ENCODE measurements at regions not wholly inside any gene's neighbourhood (a gene's known extent, or its start where the extent isn't known, plus 50 kb on each side); places are given as distances from the start of the nearest gene placed in this dataset.

GRCh38 chr5:155342956-155343355, 329.4 kb downstream of the KIF4B start:
- no peak for DNase-seq (ENCODE audit: low spot score)

DNA sequence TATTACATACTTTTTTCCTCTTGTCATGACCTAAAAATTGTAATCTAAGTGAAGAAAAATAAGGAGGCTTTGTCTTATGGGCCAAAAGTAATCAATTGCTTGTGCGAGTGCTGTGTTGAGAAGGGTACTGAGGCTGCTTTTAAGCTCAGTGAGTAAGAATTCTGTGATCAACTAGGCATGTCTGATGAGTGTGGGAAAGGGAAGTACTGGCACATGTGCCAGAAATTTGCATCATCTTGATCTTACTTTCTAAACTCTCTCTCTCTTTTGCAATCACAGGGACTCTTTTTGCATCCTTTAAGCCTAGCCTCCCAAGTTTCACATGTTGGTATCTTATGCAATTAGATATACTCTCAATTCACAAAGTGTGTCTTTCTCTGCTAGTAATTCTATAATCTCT, 329.9 kb downstream of the KIF4B start:
- H3K36me3 ChIP-seq (ENCODE audit: control insufficient read depth in 4 of 4, insufficient read depth in 3 of 4, low read depth in 1 of 4, low read length in 3 of 4): no peaks in the 10 kb centered on the region
- H3K27me3 ChIP-seq (ENCODE audit: control insufficient read depth in 4 of 4, insufficient read depth in 4 of 4, low read length in 3 of 4): no peaks in the 10 kb centered on the region
- no peak for DNase-seq (ENCODE audit: low spot score)
- H3K9ac ChIP-seq (ENCODE audit: low read depth in 1 of 2, low read length in 2 of 2): no peak overlapping the region
- TF ChIP-seq, protein P1, sequence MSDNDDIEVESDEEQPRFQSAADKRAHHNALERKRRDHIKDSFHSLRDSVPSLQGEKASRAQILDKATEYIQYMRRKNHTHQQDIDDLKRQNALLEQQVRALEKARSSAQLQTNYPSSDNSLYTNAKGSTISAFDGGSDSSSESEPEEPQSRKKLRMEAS (IDR thresholded peaks at IDR 0.05): no peak
- TF ChIP-seq FOXA1 (IDR thresholded peaks at IDR 0.05) (no peak), REST (IDR thresholded peaks at IDR 0.05) (no peak), EGR1 (IDR thresholded peaks at IDR 0.05; ENCODE audit: low read depth in 2 of 2) (no peak), HNF4G (IDR thresholded peaks at IDR 0.05) (no peak), RXRA (IDR thresholded peaks at IDR 0.05) (no peak), YY1 (IDR thresholded peaks at IDR 0.05) (no peak), JUND (IDR thresholded peaks at IDR 0.05) (no peak), HNF4A (conservative IDR thresholded peaks at IDR 0.05) (no peak), NR2F2 (IDR thresholded peaks at IDR 0.05) (no peak), FOXA2 (IDR thresholded peaks at IDR 0.05) (no peak), RAD21 (IDR thresholded peaks at IDR 0.05) (no peak), GABPA (IDR thresholded peaks at IDR 0.05 in 1 of 2, conservative IDR thresholded peaks at IDR 0.05 in 1 of 2) (no peak), TAF1 (conservative IDR thresholded peaks at IDR 0.05) (no peak), SP1 (IDR thresholded peaks at IDR 0.05) (no peak)
- TF ChIP-seq, protein P2, sequence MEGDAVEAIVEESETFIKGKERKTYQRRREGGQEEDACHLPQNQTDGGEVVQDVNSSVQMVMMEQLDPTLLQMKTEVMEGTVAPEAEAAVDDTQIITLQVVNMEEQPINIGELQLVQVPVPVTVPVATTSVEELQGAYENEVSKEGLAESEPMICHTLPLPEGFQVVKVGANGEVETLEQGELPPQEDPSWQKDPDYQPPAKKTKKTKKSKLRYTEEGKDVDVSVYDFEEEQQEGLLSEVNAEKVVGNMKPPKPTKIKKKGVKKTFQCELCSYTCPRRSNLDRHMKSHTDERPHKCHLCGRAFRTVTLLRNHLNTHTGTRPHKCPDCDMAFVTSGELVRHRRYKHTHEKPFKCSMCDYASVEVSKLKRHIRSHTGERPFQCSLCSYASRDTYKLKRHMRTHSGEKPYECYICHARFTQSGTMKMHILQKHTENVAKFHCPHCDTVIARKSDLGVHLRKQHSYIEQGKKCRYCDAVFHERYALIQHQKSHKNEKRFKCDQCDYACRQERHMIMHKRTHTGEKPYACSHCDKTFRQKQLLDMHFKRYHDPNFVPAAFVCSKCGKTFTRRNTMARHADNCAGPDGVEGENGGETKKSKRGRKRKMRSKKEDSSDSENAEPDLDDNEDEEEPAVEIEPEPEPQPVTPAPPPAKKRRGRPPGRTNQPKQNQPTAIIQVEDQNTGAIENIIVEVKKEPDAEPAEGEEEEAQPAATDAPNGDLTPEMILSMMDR (IDR thresholded peaks at IDR 0.05; ENCODE audit: low read depth, low read length, missing input control): no peak
- TF ChIP-seq, protein P3, sequence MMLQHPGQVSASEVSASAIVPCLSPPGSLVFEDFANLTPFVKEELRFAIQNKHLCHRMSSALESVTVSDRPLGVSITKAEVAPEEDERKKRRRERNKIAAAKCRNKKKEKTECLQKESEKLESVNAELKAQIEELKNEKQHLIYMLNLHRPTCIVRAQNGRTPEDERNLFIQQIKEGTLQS (IDR thresholded peaks at IDR 0.05): no peak
- TF ChIP-seq, protein P4, sequence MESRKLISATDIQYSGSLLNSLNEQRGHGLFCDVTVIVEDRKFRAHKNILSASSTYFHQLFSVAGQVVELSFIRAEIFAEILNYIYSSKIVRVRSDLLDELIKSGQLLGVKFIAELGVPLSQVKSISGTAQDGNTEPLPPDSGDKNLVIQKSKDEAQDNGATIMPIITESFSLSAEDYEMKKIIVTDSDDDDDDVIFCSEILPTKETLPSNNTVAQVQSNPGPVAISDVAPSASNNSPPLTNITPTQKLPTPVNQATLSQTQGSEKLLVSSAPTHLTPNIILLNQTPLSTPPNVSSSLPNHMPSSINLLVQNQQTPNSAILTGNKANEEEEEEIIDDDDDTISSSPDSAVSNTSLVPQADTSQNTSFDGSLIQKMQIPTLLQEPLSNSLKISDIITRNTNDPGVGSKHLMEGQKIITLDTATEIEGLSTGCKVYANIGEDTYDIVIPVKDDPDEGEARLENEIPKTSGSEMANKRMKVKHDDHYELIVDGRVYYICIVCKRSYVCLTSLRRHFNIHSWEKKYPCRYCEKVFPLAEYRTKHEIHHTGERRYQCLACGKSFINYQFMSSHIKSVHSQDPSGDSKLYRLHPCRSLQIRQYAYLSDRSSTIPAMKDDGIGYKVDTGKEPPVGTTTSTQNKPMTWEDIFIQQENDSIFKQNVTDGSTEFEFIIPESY (IDR thresholded peaks at IDR 0.05): no peak
- no peak overlapping the region for H3K4me3 ChIP-seq (ENCODE audit: low read depth in 1 of 3, low read length in 3 of 3)
- no peaks in the 10 kb centered on the region for H3K9me3 ChIP-seq (ENCODE audit: control insufficient read depth in 4 of 4, low read length in 3 of 4)
- H3K27ac ChIP-seq (ENCODE audit: low read depth in 1 of 2, low read length in 2 of 2): no peak overlapping the region
- 93% methylated on average over 1 of the region's 1 CpG for WGBS
- peaks cover 0 to 10% (median 4%) of the 10 kb centered on the region in 4 donors for H3K4me1 ChIP-seq (ENCODE audit: control insufficient read depth in 4 of 4, insufficient read depth in 4 of 4, low read length in 3 of 4)

More at GRCh38 chr5:155342956-155343355, 329.4 kb downstream of the KIF4B start:
- Histone ChIP-seq H3K36me3 (ENCODE audit: control insufficient read depth in 4 of 4, insufficient read depth in 3 of 4, low read depth in 1 of 4, low read length in 3 of 4) (no peaks in the 10 kb centered on the region), H3K27me3 (ENCODE audit: control insufficient read depth in 4 of 4, insufficient read depth in 4 of 4, low read length in 3 of 4) (no peaks in the 10 kb centered on the region), H3K9ac (ENCODE audit: low read depth in 1 of 2, low read length in 2 of 2) (no peak overlapping the region), H3K4me3 (ENCODE audit: low read depth in 1 of 3, low read length in 3 of 3) (no peak overlapping the region), H3K27ac (ENCODE audit: low read depth in 1 of 2, low read length in 2 of 2) (no peak overlapping the region), H3K9me3 (ENCODE audit: control insufficient read depth in 4 of 4, low read length in 3 of 4) (no peaks in the 10 kb centered on the region), H3K4me1 (ENCODE audit: control insufficient read depth in 4 of 4, insufficient read depth in 4 of 4, low read length in 3 of 4) (peaks cover 0 to 10% (median 4%) of the 10 kb centered on the region in 4 donors)
- 32% methylated on average over 2 of the region's 2 CpGs for WGBS
- TF ChIP-seq FOXA2 (IDR thresholded peaks at IDR 0.05) (peak; percentile 48), HNF4A (conservative IDR thresholded peaks at IDR 0.05) (peak in 1 of 2 donors; percentile 52), RAD21 (IDR thresholded peaks at IDR 0.05) (peak in 1 of 2 donors; percentile 23), RXRA (IDR thresholded peaks at IDR 0.05) (peak; percentile 74 to 85)
- TF ChIP-seq, protein P4 (IDR thresholded peaks at IDR 0.05): no peak

Data from liver (tissue), 8 donors.